IMR-90 (cell line): ENCODE measurements at regions not wholly inside any gene's neighbourhood (a gene's known extent, or its start where the extent isn't known, plus 50 kb on each side); places are given as distances from the start of the nearest gene placed in this dataset.

Source experiments
- CTCF ChIP-seq: conservative IDR thresholded peaks from 2 replicates; pipeline ENCODE4 v1.5.1; 2012; ENCODE audit warnings: mild to moderate bottlenecking, low read depth, low read length, improper control_type of control experiment
- POLR2A ChIP-seq: IDR thresholded peaks from 2 replicates; pipeline ENCODE4 v1.6.1; 2012; ENCODE audit warnings: mild to moderate bottlenecking, low read depth, low read length

GRCh38 chr3:22606461-22606860, 596.7 kb upstream of the UBE2E2 start:
- no peak for TF ChIP-seq CTCF
- no peak for TF ChIP-seq POLR2A
